SK-N-SH treated with all-trans-retinoic acid at 6 μM for 48 hours (cell line): ENCODE measurements at regions not wholly inside any gene's neighbourhood (a gene's known extent, or its start where the extent isn't known, plus 50 kb on each side); places are given as distances from the start of the nearest gene placed in this dataset.

Source experiments
- ATAC-seq: fragments of 200-7000 bp; cut with Tn5 transposase; 3 replicates; pipeline ENCODE4 v1.9.1; 2020; ENCODE audit warnings: mild to moderate bottlenecking, moderate library complexity
- ARNTL ChIP-seq: fragments of 450-650 bp; formaldehyde crosslinking; IDR thresholded peaks from 2 replicates; pipeline ENCODE4 v1.5.0; 2020; ENCODE audit warnings: low read depth, mild to moderate bottlenecking, moderate library complexity, borderline replicate concordance
- BACH2 ChIP-seq: fragments of 250-450 bp; sonication (Bioruptor Pico); IDR thresholded peaks from 2 replicates; pipeline ENCODE4 v1.9.0; 2021; ENCODE audit warnings: mild to moderate bottlenecking, borderline replicate concordance
- CREB5 ChIP-seq: fragments of 250-450 bp; sonication (Bioruptor Pico); IDR thresholded peaks from 2 replicates; pipeline ENCODE4 v1.5.1; 2020; ENCODE audit warnings: low read depth, mild to moderate bottlenecking, moderate library complexity
- CSDC2 ChIP-seq: fragments of 250-450 bp; sonication (Bioruptor Pico); IDR thresholded peaks from 2 replicates; pipeline ENCODE4 v1.5.0; 2020; ENCODE audit warnings: mild to moderate bottlenecking, moderate library complexity
- CSRNP3 ChIP-seq: fragments of 250-450 bp; sonication (Bioruptor Pico); IDR thresholded peaks from 2 replicates; pipeline ENCODE4 v1.5.1; 2021; ENCODE audit warnings: mild to moderate bottlenecking, moderate library complexity
- ESRRG ChIP-seq: fragments of 250-450 bp; sonication (Bioruptor Pico); IDR thresholded peaks from 2 replicates; pipeline ENCODE4 v1.6.1; 2021; ENCODE audit warnings: mild to moderate bottlenecking
- GLIS3 ChIP-seq: fragments of 250-450 bp; sonication (Bioruptor Pico); IDR thresholded peaks from 2 replicates; pipeline ENCODE4 v1.5.0; 2020; ENCODE audit warnings: mild to moderate bottlenecking, moderate library complexity
- ISL1 ChIP-seq: fragments of 250-450 bp; sonication (Bioruptor Pico); IDR thresholded peaks from 2 replicates; pipeline ENCODE4 v2.1.2; 2022; ENCODE audit warnings: mild to moderate bottlenecking, moderate library complexity
- OSR1 ChIP-seq: fragments of 250-450 bp; sonication (Bioruptor Pico); IDR thresholded peaks from 2 replicates; pipeline ENCODE4 v1.8.0; 2022; ENCODE audit warnings: moderate library complexity, mild to moderate bottlenecking, inconsistent platforms
- PATZ1 ChIP-seq: fragments of 250-450 bp; sonication (Bioruptor Pico); IDR thresholded peaks from 2 replicates; pipeline ENCODE4 v1.8.0; 2020; ENCODE audit warnings: mild to moderate bottlenecking, moderate library complexity, borderline replicate concordance
- POU6F1 ChIP-seq: fragments of 250-450 bp; sonication (Bioruptor Pico); IDR thresholded peaks from 2 replicates; pipeline ENCODE4 v1.8.0; 2021; ENCODE audit warnings: low read depth, mild to moderate bottlenecking, moderate library complexity, borderline replicate concordance
- PPARA ChIP-seq: fragments of 250-450 bp; sonication (Bioruptor Pico); IDR thresholded peaks from 2 replicates; pipeline ENCODE4 v1.5.0; 2020; ENCODE audit warnings: mild to moderate bottlenecking, borderline replicate concordance
- RARB ChIP-seq: fragments of 250-450 bp; sonication (Bioruptor Pico); IDR thresholded peaks from 2 replicates; pipeline ENCODE4 v1.8.0; 2021; ENCODE audit warnings: mild to moderate bottlenecking, moderate library complexity
- SNAI2 ChIP-seq: fragments of 250-450 bp; sonication (Bioruptor Pico); IDR thresholded peaks from 2 replicates; pipeline ENCODE4 v1.5.0; 2020; ENCODE audit warnings: mild to moderate bottlenecking, moderate library complexity
- TCF4 ChIP-seq: fragments of 250-450 bp; sonication (Bioruptor Pico); IDR thresholded peaks from 2 replicates; pipeline ENCODE4 v1.8.0; 2021; ENCODE audit warnings: mild to moderate bottlenecking, moderate library complexity, borderline replicate concordance
- TOX ChIP-seq: fragments of 250-450 bp; sonication (Bioruptor Pico); IDR thresholded peaks from 2 replicates; pipeline ENCODE4 v1.8.0; 2021; ENCODE audit warnings: mild to moderate bottlenecking, moderate library complexity, borderline replicate concordance
- TSHZ2 ChIP-seq: fragments of 250-450 bp; sonication (Bioruptor Pico); IDR thresholded peaks from 2 replicates; pipeline ENCODE4 v1.5.0; 2020; ENCODE audit warnings: mild to moderate bottlenecking, moderate library complexity
- ZC3H10 ChIP-seq: fragments of 250-450 bp; sonication (Bioruptor Pico); IDR thresholded peaks from 2 replicates; pipeline ENCODE4 v1.5.1; 2021; ENCODE audit warnings: mild to moderate bottlenecking, moderate library complexity
- ZFP3 ChIP-seq: fragments of 250-450 bp; sonication (Bioruptor Pico); IDR thresholded peaks from 2 replicates; pipeline ENCODE4 v1.5.0; 2020; ENCODE audit warnings: mild to moderate bottlenecking, moderate library complexity
- ZFP30 ChIP-seq: fragments of 450-650 bp; formaldehyde crosslinking; IDR thresholded peaks from 2 replicates; pipeline ENCODE4 v1.5.0; 2022; ENCODE audit warnings: mild to moderate bottlenecking, moderate library complexity
- ZNF565 ChIP-seq: fragments of 450-650 bp; formaldehyde crosslinking; conservative IDR thresholded peaks from 2 replicates; pipeline ENCODE4 v1.5.0; 2020; ENCODE audit warnings: low read depth, mild to moderate bottlenecking, moderate library complexity
- ZNF70 ChIP-seq: fragments of 450-650 bp; formaldehyde crosslinking; IDR thresholded peaks from 2 replicates; pipeline ENCODE4 v1.5.0; 2020; ENCODE audit warnings: mild to moderate bottlenecking, moderate library complexity
- ZNF8 ChIP-seq: fragments of 450-650 bp; formaldehyde crosslinking; IDR thresholded peaks from 2 replicates; pipeline ENCODE4 v1.5.0; 2020; ENCODE audit warnings: mild to moderate bottlenecking, moderate library complexity

- no peak for TF ChIP-seq ARNTL (CRISPR knock-in tag)
- no peak for TF ChIP-seq CSDC2 (CRISPR knock-in tag)
These were observed 239.1 kb downstream of the CPS1 start (continued) for GRCh38 chr2:210795506-210795905.

GRCh38 chr2:210798180-210798579, 241.8 kb downstream of the CPS1 start:
- ATAC-seq: no peak

GRCh38 chr2:210814251-210815025, 258.0 kb downstream of the CPS1 start:
- TF ChIP-seq ZNF70 (CRISPR knock-in tag): no peak
- ATAC-seq: no peak

More at GRCh38 chr2:210798180-210798579, 241.8 kb downstream of the CPS1 start:
- TF ChIP-seq CSDC2 (CRISPR knock-in tag): no peak
- TF ChIP-seq BACH2 (CRISPR knock-in tag): no peak
- no peak for TF ChIP-seq CREB5 (CRISPR knock-in tag)
- TF ChIP-seq TSHZ2 (CRISPR knock-in tag): no peak
- TF ChIP-seq CSRNP3 (CRISPR knock-in tag): no peak
- TF ChIP-seq ZNF565 (CRISPR knock-in tag): no peak
- no peak for TF ChIP-seq GLIS3 (CRISPR knock-in tag)
- TF ChIP-seq ZC3H10: no peak
- no peak for TF ChIP-seq SNAI2 (CRISPR knock-in tag)
- no peak for TF ChIP-seq POU6F1
- no peak for TF ChIP-seq ARNTL (CRISPR knock-in tag)
- no peak for TF ChIP-seq ZNF8
- no peak for TF ChIP-seq ZFP3 (CRISPR knock-in tag)
- no peak for TF ChIP-seq ZNF70 (CRISPR knock-in tag)

- no peak for TF ChIP-seq GLIS3 (CRISPR knock-in tag)
- TF ChIP-seq ESRRG: no peak
- TF ChIP-seq SNAI2 (CRISPR knock-in tag): no peak
- no peak for TF ChIP-seq PPARA
- no peak for ATAC-seq
These were observed 260.4 kb downstream of the CPS1 start for GRCh38 chr2:210816769-210817168.

GRCh38 chr2:210818473-210818872, 262.1 kb downstream of the CPS1 start:
- ATAC-seq: no peak
- no peak for TF ChIP-seq ZFP30 (CRISPR knock-in tag)
- no peak for TF ChIP-seq RARB (CRISPR knock-in tag)
- no peak for TF ChIP-seq ZNF8
- no peak for TF ChIP-seq PPARA
- TF ChIP-seq POU6F1: no peak
- no peak for TF ChIP-seq ISL1 (CRISPR knock-in tag)
- no peak for TF ChIP-seq PATZ1 (CRISPR knock-in tag)
- TF ChIP-seq ZNF70 (CRISPR knock-in tag): no peak
- no peak for TF ChIP-seq GLIS3 (CRISPR knock-in tag)
- TF ChIP-seq TOX (CRISPR knock-in tag): no peak
- TF ChIP-seq BACH2 (CRISPR knock-in tag): no peak
- TF ChIP-seq SNAI2 (CRISPR knock-in tag): no peak
- no peak for TF ChIP-seq ESRRG
- no peak for TF ChIP-seq ARNTL (CRISPR knock-in tag)
- no peak for TF ChIP-seq OSR1
- TF ChIP-seq TCF4 (CRISPR knock-in tag): no peak
